Left forelimb (tissue), 1 donor: ENCODE measurements at regions not wholly inside any gene's neighbourhood (a gene's known extent, or its start where the extent isn't known, plus 50 kb on each side); places are given as distances from the start of the nearest gene placed in this dataset.
"Not testable (repeated sequence)": the region's sequence is repeated elsewhere in the genome, so short reads cannot be mapped to it uniquely, and the experiment has no call there.

Experiments
- DNase-seq: peaks from one replicate; pipeline ENCODE4 v3.0.0-alpha.2; 2018; ENCODE audit warnings: low spot score

DNA sequence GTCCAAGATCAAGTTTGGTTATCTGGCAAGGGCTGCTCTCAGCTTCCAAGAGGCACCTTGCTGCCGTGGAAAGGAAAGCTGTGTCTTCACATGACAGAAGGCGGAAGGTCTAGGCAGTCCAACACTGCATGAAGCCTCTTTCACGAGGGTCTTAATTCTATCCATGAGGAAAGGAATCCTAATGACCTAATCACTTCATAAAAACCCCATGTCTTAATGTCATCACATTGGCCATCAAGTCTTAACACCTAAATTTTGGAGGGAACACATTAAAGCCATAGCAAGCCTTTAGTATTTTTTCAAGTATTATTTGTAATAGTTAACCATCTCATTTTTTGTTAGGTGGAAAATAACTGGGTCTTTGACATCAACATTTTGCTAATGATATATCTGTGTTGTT lies 858.3 kb downstream of the FLRT2 start:
- no peak for DNase-seq

DNA sequence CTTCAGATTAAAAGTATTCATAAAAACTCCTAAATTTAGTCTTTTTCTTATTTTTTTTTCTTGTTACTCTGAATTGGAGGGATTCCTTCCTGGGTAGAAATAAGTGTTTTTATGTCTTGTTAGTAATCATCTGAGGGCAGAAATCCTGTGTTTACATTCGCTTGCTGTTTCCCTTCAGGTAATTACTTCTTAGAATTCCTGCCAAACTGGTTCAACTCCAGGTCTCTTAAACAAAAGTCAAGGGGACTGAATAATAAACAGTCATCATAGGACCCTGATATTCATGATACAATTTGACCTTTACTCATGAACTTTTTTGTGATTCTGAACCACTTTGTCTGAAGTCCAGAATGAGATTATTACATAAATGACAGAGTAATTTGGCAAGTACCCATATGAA lies 843.9 kb downstream of the FLRT2 start:
- DNase-seq: no peak

DNA sequence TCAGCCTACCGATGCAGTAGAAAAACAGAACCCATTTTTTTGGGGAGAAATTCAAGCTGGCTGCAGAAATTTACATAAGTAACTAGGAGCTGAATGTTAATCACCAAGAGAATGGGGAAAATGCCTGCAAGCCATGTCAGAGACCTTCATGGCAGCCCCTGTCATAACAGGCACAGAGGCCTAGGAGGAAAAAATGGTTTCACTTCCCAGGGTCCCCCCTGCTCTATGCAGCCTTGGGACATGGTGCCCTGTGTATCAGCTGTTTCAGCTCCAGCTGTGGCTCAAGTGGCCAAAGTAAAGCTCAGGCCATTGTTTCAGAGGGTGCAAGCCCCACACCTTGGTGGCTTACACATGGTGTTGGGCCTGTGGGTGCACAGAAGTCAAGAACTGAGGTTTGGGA lies 842.5 kb downstream of the FLRT2 start:
- DNase-seq: no peak

DNA sequence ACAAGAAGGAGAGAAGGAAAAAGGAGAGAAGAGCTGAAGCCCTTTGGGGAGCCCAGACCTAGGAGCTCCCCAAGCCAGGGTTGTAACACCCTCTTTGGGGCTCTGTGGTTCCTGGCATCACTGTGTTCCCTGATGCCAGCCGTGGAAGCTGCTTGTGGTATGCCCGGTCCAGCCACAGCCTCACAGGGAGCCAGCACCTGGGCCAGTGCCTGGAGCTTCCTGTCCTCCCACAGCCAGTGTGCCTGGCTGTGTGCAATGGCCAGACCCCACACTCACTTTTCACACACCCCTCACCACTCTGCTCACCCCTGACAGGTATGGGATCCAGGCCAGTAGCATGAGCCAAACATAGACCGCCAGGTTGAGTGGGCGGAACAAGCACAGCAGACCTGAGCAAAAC lies 834.7 kb downstream of the FLRT2 start:
- no peak for DNase-seq

DNA sequence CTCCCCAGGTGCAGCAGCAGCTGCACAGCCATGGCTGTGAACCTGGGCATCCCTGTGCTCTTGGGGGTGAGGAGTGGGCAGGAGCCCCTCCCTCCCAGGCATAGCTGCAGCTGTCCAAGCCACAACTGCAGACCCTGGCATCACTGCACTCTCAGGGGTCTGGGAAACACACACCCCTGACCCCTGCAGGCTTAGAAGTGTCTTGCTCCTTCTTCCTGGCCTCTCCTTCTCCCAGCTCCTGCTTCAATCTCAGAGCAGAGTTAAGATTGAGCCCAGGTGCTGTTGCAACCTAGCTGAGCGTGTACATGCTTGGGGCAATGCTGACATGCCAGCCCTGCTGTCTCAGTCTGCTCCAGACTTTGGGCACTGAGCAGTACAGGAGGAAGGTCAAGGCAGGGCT lies 833.6 kb downstream of the FLRT2 start:
- DNase-seq: no peak

DNA sequence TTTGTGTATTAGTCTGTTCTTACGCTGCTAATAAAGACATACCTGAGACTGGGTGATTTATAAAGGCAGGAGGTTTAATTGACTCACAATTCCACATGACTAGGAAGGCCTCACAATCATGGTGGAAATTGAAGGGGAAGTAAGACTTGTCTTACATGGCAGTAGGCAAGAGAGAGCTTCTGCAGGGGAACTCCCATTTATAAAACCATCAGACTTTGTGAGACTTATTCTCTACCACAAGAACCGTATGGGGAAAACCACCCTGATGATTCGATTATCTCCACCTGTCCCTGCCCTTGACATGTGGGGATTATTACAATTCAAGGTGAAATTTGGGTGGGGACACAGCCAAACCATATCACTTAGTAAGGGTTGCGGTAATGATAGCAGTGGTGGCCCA lies 833.1 kb downstream of the FLRT2 start:
- no peak for DNase-seq

DNA sequence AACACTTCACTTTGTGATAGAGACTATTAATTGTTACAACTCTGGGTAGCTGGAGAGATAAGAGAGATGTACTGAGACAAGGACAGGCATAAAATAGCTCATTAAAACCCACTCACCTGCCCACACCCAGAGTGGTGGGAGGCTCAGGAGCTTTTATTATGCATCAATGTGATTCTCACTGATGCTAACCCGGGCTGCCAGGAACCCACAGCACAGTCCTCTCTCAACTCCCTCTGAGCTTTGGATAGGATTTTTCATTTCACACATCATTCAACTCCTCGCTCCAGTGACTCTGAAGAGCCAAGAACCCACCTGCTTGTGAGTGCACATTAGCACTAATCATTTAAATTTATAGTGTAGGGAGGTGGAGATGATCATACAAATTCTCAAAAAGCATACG lies 827.9 kb downstream of the FLRT2 start:
- DNase-seq: no peak

DNA sequence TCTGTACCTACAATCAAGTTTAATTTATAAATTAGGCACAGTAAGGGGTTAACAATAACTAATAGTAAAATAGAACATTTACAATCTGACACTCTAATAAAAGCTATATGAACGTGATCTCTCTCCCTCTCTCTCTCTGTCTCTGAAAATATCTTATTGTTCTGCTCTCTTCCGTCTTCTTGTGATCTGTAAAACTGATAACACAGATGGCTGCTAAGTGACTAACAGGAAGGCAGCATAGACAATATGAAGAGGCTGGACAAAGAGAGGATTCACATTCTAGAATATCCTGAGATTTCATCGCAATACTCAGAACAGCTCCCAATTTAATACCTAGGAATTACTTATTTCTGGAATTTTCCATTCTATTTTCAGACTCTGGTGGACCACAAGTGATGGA lies 827.2 kb downstream of the FLRT2 start:
- no peak for DNase-seq

DNA sequence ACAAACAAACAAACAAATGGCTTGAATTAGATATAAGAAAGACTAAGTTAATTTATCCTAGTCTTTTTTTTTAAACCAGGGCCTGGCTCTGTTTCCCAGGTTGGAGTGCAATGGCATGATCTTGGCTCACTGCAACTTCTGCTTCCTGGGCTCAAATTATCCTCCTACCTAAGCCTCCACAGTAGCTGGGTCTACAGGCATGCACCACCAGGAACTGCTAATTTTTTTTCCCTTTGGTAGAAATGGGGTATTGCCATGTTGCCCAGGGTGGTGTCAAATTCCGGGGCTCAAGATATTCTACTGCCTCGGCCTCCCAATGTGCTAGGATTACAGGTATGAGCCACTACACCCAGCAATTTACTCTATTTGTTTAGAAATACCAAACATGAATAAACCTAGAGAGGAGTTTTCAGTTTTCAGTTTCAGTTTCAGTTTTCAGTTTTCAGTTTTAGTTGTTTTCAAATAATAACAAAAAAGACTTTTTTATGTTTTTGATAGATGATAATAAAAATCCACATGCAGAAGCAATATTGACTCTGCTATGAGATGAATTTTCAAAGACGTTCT lies 817.0 kb downstream of the FLRT2 start:
- no peak for DNase-seq

DNA sequence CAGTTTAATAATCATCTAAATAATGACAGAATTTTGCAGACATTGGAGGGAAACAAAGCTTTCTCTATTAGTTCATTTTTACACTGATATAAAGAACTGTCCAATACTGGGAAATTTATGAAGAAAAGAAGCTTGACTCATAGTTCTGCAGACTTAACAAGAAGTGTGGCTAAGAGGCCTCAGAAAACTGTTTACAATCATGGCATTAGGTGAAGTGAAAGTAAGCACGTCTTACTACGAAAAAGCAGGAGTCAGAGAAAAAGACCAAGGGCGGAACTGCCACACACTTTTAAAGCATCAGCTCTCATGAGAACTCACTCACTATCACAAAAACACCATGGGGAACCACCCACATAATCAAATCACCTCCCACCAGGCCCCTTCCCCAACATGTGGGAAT lies 804.4 kb downstream of the FLRT2 start:
- DNase-seq: no peak

DNA sequence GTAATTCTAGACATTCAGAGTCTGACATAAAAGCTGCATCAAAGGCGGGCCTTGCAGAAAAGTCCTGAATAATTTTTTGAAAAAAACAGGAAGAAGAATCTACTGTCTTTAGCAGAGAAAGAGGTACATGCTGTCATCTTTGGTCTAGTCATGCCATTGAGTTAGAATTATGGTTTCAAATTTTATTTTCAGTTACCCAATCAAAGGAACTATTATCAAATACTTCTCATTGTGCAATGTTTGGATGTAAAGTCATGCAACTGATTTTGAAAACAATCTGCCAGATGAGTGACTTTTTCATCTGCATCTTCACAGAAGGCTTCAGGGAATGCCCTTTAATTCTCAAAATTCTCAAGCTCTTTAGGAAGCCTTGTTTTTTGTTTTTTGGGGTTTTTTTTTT lies 803.5 kb downstream of the FLRT2 start:
- no peak for DNase-seq

DNA sequence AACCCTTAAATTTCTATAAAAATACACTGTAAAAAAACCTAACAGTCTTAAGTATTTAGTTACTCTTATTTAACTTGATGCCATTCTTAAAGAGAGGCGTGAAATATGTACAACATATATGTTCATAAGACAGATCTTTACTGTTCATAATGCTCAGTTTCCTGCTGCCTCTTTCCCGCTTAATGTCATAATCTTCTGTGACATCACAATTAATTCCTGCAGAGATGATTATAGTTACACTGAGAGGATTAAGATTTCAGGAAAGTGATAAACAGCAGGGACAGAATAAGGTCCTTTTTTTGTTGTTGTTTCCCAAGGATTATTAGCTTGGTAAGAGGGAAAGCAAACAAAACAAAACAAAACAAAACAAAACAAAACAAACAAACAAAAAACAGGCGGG lies 801.4 kb downstream of the FLRT2 start:
- no peak for DNase-seq

DNA sequence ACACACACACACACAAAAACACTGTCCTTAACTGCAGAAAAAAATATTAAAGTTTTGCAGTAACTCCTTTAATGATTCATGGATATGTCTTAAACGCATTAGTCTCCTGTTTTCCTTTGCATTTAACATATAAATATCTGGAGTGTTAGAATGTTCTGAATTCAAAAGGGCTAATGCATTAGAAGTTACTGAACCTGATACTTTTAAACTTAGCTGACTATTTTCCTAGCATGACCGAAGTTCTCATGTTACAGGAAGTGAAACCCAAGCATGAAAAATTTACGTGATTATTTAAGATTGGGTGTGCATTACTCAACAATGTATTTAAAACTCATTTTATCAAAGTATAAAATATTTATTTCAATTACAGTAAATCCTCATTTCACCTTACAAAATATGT lies 791.2 kb downstream of the FLRT2 start:
- DNase-seq: no peak

DNA sequence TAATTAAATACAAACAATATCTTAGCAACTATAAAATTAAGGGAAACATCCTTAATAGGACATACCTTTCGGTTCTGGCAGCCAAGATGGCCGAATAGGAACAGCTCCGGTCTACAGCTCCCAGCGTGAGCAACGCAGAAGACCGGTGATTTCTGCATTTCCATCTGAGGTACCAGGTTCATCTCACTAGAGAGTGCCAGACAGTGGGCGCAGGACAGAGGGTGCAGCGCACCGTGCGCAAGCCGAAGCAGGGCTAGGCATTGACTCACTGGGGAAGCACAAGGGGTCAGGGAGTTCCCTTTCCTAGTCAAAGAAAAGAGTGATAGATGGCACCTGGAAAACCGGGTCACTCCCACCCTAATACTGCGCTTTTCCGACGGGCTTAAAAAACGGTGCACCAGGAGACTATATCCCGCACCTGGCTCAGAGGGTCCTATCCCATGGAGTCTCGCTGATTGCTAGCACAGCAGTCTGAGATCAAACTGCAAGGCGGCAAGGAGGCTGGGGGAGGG lies 782.3 kb downstream of the FLRT2 start:
- DNase-seq: not testable (repeated sequence)

DNA sequence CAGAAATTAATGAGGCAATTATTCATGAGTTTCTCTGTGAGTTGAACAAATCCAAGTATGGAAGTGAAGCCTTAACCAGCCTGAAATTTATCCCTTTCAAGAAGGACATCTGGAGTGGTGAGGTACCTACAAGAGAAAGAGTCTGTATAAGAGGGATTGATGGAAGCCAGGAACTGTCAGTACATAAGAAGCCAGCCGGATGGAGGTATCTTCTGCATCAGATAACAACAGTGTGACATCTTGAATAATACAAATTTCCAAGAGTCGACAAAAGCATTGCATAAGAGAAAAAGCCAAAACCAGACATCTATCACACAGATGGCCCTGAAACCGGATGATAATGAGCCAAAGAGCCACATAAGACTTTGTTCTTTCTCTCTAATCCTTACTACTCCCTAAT lies 781.2 kb downstream of the FLRT2 start:
- DNase-seq: no peak

DNA sequence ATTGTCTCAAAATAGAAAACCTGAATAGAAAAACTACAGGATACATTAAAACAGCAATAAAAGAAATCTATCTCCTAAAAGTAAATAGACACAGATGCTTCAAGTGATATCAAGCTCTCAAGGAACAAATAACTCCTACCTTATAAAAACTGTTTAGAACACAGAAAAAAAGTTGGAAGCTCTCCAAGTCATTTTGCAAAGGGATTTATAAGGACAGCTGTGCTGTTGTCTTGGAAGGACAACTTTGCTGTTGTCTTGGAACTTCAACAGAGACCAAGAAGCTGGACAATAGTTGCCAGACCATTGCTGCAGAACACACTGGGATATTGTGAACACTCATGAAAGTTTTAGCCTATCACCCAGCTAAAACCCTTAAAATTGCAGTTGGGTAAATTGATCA lies 780.7 kb downstream of the FLRT2 start:
- DNase-seq: no peak

DNA sequence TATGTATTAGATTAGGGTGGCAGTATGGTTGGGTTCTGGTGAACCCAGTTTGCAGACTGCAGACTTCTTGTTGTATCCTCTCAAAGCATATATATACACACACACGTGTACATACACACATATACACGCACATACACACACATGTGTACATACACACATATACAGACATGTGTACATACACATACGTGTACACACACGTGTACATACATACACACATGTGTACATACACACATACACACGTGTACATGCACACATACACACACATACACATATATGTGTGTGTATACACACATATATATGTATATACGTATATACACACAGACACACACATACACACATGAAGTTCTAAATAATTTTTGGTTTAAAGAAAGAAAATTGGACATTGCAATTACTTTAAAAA lies 780.2 kb downstream of the FLRT2 start:
- no peak for DNase-seq

DNA sequence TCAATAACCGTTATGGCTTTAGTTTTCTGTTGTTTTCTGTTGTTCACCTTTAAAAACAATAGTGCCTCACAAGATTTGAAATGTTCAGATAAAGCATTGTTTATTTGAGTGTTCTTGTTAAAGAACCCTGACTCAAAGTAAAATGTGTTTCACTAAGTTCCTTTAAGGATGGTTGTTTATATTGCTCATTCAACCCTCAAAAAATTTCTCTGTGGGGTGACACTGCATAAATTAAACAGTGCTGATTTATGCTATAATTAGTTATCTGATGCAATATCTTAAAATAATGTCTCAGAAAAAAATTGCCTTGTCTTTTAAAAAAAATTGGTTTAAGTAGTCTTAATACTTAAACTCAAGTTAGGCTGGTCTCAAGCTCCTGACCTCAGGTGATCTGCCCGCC lies 775.1 kb downstream of the FLRT2 start:
- no peak for DNase-seq

DNA sequence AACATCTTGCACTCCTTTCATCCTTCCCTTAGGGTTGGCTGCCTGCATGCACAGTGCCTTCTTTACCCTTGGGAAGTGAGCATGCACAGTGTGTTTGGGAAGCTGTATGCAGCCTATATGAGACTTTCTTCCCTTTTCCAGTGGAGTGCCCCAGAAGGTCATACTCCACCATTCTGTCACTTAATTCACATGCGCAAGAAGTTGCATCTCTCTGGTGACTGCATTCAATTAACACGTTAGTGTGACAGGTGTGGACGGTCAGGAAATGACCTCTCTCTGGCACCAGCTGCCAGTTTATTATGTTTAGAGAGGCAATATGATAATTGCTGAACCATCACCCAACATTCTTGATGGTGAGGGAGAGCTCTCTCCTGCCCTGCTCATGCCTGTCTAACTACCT lies 770.0 kb downstream of the FLRT2 start:
- no peak for DNase-seq

DNA sequence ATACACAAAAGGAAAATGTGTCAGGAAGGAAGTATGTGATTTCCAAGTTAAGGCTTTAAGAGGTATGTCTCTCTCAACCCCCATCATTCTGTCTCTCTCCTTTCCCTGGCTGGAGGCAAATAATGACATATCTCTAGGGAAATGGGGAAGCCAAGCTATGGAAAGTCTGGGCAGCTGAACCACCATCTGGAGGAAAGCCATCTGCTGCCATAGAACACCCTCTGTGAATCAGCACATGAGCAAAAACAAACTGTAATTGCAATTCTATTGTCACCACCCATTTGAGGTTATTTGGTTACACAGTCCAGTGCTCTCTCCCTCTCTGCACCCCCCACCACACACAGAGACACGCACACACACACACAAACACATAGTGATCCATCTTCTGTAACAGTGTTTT lies 766.2 kb downstream of the FLRT2 start:
- DNase-seq: no peak

DNA sequence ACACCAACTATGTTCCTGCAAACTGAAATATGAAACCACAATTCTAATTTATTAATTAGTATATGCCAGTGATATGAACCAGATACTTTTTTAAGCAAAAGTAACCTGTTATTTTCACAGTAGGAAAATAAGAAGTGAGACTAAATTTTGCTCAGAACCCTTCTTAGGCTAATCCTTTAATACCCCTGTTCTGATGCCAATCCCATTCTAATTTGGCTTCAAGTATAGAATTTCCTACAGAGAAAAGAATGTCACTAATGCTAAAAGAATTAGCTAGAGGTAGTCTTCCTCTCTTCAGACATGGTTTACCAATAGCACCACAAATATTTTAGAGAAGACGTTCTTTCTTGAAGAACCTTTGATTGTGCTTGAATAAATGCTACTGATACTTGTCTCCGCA lies 758.4 kb downstream of the FLRT2 start:
- DNase-seq: no peak

DNA sequence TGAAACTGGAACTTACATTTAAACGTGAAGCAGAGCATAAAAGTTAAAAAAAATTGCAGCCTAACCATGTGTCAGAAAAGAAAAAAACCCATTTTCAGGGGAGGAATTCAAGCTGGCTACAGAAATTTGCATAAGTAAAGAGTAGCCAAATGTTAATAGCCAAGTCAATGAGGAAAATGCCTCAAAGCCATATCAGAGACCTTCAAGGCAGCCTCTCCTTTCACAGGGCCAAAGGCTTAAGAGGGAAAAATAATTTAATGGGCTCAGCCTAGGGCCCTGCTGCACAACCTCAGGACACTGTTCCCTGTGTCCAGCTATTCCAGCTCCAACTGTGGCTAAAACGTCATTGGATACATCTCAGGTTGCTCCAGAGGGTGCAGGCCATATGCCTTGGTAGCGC lies 749.5 kb downstream of the FLRT2 start:
- DNase-seq: no peak

DNA sequence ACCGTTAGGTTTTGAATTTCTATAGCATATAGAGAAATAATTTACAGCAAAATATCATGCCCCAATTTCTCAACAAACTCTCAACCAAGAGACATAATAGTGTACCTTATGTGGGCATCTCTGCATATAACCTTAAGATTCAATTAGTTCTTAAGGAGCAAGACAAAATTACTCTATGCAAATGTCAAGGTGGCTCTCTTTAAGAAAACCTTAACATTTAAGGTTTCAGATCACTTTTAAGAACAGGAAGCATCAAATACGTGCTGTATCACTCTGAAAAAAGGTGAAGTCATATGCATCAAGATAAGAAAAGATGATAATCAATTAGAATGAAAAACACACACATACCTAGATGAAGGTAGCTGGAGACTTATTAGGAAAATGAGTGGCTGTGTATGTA lies 728.0 kb downstream of the FLRT2 start:
- no peak for DNase-seq

DNA sequence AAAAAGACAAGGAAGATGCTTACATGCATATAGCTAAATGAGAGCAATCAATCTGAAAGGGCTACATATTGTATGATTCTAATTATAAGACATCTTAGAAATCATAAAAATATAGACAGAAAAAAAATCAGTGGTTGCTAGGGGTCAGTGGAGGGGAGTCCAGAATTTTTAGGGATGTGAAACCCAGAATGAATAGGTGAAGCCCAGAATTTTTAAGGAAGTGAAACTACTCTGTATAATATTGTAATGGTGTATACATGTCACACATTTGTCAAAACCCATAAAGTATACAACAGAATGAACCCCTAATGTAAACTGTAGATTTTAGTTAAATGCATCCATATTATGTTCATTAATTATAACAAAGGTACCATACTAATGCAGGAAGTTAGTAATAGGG lies 713.2 kb downstream of the FLRT2 start:
- DNase-seq: no peak

DNA sequence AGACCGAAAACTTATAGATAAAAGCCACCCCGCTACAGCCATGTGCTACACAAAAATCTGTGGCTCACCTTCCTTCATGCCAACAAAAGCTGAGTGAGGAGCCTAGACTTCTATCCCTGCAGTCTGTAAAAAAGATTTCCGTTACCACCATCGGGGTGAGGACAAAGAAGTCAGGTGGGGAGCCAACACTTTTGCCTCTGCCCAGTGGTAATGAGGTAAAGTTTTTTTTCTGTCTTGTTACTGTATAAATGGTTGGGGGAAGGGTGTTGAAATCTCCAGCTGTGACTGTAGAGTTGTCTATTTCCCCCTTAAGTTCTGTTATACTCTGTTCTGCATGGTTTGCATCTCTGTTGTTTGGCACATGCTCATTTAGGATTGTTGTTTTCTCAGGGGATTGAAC lies 707.8 kb downstream of the FLRT2 start:
- DNase-seq: no peak
